Esophagus muscularis mucosa (tissue), 3 donors: ENCODE measurements at regions not wholly inside any gene's neighbourhood (a gene's known extent, or its start where the extent isn't known, plus 50 kb on each side); places are given as distances from the start of the nearest gene placed in this dataset.

Source experiments
- CTCF ChIP-seq, 3 experiments: fragments of 200-600 bp in 2 of 3; fragments of 450-650 bp in 1 of 3; sonication (generic) in 2 of 3; IDR thresholded peaks; one replicate each; pipeline ENCODE4 v1.5.1; 2017 to 2019; ENCODE audit warnings: antibody characterized with exemption in 3 of 3, mild to moderate bottlenecking in 2 of 3, moderate library complexity in 1 of 3
- POLR2A ChIP-seq: fragments of 450-650 bp; IDR thresholded peaks from one replicate; pipeline ENCODE4 v1.6.1; 2017; ENCODE audit warnings: antibody characterized with exemption, moderate library complexity, mild to moderate bottlenecking, low read depth

- TF ChIP-seq CTCF (IDR thresholded peaks at IDR 0.05), result no peak
- no peak for TF ChIP-seq POLR2A
Observed at GRCh38 chr5:171710451-171711024, 75.1 kb upstream of the SMIM23 start.
